ENCODE measurements at regions not wholly inside any gene's neighbourhood (a gene's known extent, or its start where the extent isn't known, plus 50 kb on each side); places are given as distances from the start of the nearest gene placed in this dataset.

DNA sequence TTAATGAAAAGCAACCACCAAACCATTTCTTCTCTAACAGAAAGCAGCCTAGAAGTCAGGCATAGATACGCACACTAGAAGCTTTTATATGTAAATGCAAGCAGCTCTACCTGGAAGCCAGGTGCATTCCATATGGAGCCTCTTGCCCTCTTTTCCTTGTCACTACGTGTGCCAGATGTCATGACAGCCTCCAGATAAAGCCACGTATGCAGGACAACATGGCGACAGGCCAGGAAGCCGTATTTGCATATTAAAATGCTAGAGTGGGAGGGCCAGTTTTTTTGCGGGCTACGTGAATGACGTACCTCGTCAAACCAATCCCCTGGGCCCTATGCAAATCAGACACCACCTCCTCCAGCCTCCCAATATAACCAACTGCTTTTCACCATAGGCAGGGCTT is 308.1 kb upstream of the SPTLC3 start:
- no peak overlapping the region for H3K4me2 ChIP-seq (ENCODE audit: insufficient read depth, low read length)
- no peaks in the 10 kb centered on the region for H3K4me1 ChIP-seq (ENCODE audit: control insufficient read depth, extremely low read depth, insufficient read depth, low read length)
- no peaks in the 10 kb centered on the region for H3K36me3 ChIP-seq (ENCODE audit: control insufficient read depth in 2 of 2, extremely low read depth in 1 of 2, insufficient read depth in 2 of 2, low read length in 2 of 2)
- H3K9me3 ChIP-seq (replicated peaks; ENCODE audit: control insufficient read depth, insufficient read depth, low read length), result peaks cover 13% of the 10 kb centered on the region
- no peaks in the 10 kb centered on the region for H3K79me2 ChIP-seq (ENCODE audit: control insufficient read depth, insufficient read depth, low read length)
- no peak overlapping the region for H3K27ac ChIP-seq (ENCODE audit: insufficient read depth, low read depth, low read length)
- POLR2A ChIA-PET, result no interaction called here
- H3K4me3 ChIP-seq (replicated peaks in 1 of 3; ENCODE audit: insufficient read depth in 1 of 3, low read depth in 1 of 3, low read length in 3 of 3), result no peak overlapping the region
- dilution Hi-C loops (cut with MboI; ENCODE audit: extremely low pct_ligation_motif_present, low sequenced_read_pairs), result no loop called here
- no peaks in the 10 kb centered on the region for H4K20me1 ChIP-seq (replicated peaks; ENCODE audit: control insufficient read depth, extremely low read depth, insufficient read depth, low read length)
- DNase-seq (ENCODE audit: low read depth, low spot score) (no peak), FAIRE-seq (no peak)
- BruUV-seq (replicated peaks), result no TSS peak
- no peak overlapping the region for H2AFZ ChIP-seq (ENCODE audit: low read depth, low read length)
- H3K9ac ChIP-seq (replicated peaks; ENCODE audit: extremely low read depth, insufficient read depth, low read length), result no peak overlapping the region
- CTCF ChIA-PET, result no interaction called here
- TF ChIP-seq FOS (IDR thresholded peaks at IDR 0.05; ENCODE audit: borderline replicate concordance, insufficient read depth, low read length), result no peak
- no peak for TF ChIP-seq POLR2A (IDR thresholded peaks at IDR 0.05; ENCODE audit: low read depth, low read length)
- no peak for TF ChIP-seq MYC (IDR thresholded peaks at IDR 0.05; ENCODE audit: low read depth, low read length)
- TF ChIP-seq JUN (IDR thresholded peaks at IDR 0.05; ENCODE audit: borderline replicate concordance, insufficient read depth, insufficient read length, low read depth), result no peak
- no peak for TF ChIP-seq EZH2 (IDR thresholded peaks at IDR 0.05; ENCODE audit: borderline replicate concordance, low read depth, low read length, severe bottlenecking)
- TF ChIP-seq POLR2AphosphoS5 (IDR thresholded peaks at IDR 0.05; ENCODE audit: insufficient read depth, low read depth, low read length), result no peak
- TF ChIP-seq, protein P1, sequence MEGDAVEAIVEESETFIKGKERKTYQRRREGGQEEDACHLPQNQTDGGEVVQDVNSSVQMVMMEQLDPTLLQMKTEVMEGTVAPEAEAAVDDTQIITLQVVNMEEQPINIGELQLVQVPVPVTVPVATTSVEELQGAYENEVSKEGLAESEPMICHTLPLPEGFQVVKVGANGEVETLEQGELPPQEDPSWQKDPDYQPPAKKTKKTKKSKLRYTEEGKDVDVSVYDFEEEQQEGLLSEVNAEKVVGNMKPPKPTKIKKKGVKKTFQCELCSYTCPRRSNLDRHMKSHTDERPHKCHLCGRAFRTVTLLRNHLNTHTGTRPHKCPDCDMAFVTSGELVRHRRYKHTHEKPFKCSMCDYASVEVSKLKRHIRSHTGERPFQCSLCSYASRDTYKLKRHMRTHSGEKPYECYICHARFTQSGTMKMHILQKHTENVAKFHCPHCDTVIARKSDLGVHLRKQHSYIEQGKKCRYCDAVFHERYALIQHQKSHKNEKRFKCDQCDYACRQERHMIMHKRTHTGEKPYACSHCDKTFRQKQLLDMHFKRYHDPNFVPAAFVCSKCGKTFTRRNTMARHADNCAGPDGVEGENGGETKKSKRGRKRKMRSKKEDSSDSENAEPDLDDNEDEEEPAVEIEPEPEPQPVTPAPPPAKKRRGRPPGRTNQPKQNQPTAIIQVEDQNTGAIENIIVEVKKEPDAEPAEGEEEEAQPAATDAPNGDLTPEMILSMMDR (IDR thresholded peaks at IDR 0.05; ENCODE audit: extremely low read depth in 1 of 2, insufficient read depth in 1 of 2, low read depth in 1 of 2, low read length in 2 of 2), result no peak
- no peak for TF ChIP-seq GATA2 (IDR thresholded peaks at IDR 0.05; ENCODE audit: insufficient read depth, insufficient read length, low read depth, low read length)
- TF ChIP-seq, protein P2, sequence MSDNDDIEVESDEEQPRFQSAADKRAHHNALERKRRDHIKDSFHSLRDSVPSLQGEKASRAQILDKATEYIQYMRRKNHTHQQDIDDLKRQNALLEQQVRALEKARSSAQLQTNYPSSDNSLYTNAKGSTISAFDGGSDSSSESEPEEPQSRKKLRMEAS (IDR thresholded peaks at IDR 0.05; ENCODE audit: insufficient read depth, insufficient read length), result no peak
- H3K9me1 ChIP-seq (replicated peaks; ENCODE audit: control insufficient read depth, extremely low read depth, insufficient read depth, low read length), result no peaks in the 10 kb centered on the region
- H3K27me3 ChIP-seq (ENCODE audit: control insufficient read depth in 2 of 2, insufficient read depth in 2 of 2, low read length in 2 of 2), result no peaks in the 10 kb centered on the region
- intact Hi-C loops (cut with micrococcal nuclease), result no loop called here
